Natural killer cell (primary cell): ENCODE measurements at regions not wholly inside any gene's neighbourhood (a gene's known extent, or its start where the extent isn't known, plus 50 kb on each side); places are given as distances from the start of the nearest gene placed in this dataset.

Experiments
- ATAC-seq, 3 donors: fragments of 150-1000 bp in 2 of 3; fragments of 200-7000 bp in 1 of 3; cut with Tn5 transposase; 1 replicate in 1 of 3; 2 replicates in 2 of 3; pipeline ENCODE4 v1.10.0; 2021; ENCODE audit warnings: mild to moderate bottlenecking in 2 of 3, moderate library complexity in 2 of 3
- DNase-seq, 2 donors: peaks; one replicate each; pipeline versions ENCODE4 v3.0.0 to v3.0.0-alpha.2; 2013 to 2021; ENCODE audit warnings: mixed read lengths in 1 of 2
- H3K27ac ChIP-seq: one replicate; pipeline ENCODE4 v1.5.1; 2013; ENCODE audit warnings: mild to moderate bottlenecking, low read length
- H3K27me3 ChIP-seq: one replicate; pipeline ENCODE4 v1.6.1; 2013; ENCODE audit warnings: low read length; ENCODE audit not compliant: control insufficient read depth, insufficient read depth
- H3K36me3 ChIP-seq: one replicate; pipeline ENCODE4 v1.6.1; 2013; ENCODE audit warnings: low read length; ENCODE audit not compliant: control insufficient read depth, insufficient read depth
- H3K4me1 ChIP-seq: one replicate; pipeline ENCODE4 v1.6.1; 2013; ENCODE audit warnings: low read length; ENCODE audit not compliant: control insufficient read depth, insufficient read depth
- H3K4me3 ChIP-seq: one replicate; pipeline ENCODE4 v1.5.1; 2013; ENCODE audit warnings: low read length
- H3K9me3 ChIP-seq: one replicate; pipeline ENCODE4 v1.6.1; 2013; ENCODE audit warnings: low read length; ENCODE audit not compliant: control insufficient read depth, insufficient read depth
- H3K27ac Mint-ChIP-seq, 2 donors: one replicate each; pipeline ENCODE4 v1.8.0; 2022; ENCODE audit warnings: mild to moderate bottlenecking in 2 of 2, mixed read lengths in 2 of 2, moderate library complexity in 1 of 2
- H3K27me3 Mint-ChIP-seq, 2 donors: one replicate each; pipeline ENCODE4 v1.8.0; 2022; ENCODE audit warnings: low read depth in 2 of 2, mixed read lengths in 2 of 2
- H3K36me3 Mint-ChIP-seq: one replicate; pipeline ENCODE4 v1.8.0; 2022; ENCODE audit warnings: mixed read lengths
- H3K4me1 Mint-ChIP-seq, 2 donors: one replicate each; pipeline ENCODE4 v1.8.0; 2022; ENCODE audit warnings: mixed read lengths in 2 of 2
- H3K4me3 Mint-ChIP-seq: one replicate; pipeline ENCODE4 v1.8.0; 2022; ENCODE audit warnings: mild to moderate bottlenecking, moderate library complexity, mixed read lengths
- H3K9me3 Mint-ChIP-seq, 2 donors: one replicate each; pipeline ENCODE4 v1.8.0; 2022; ENCODE audit warnings: mixed read lengths in 2 of 2
- CTCF ChIP-seq: fragments of 200-600 bp; IDR thresholded peaks from one replicate; pipeline ENCODE4 v1.8.0; 2022; ENCODE audit warnings: antibody characterized with exemption
- WGBS: methylation state at CpG from one replicate; pipeline ENCODE4 v1.1.7; 2013; ENCODE audit warnings: missing lambda C conversion rate; ENCODE audit not compliant: insufficient coverage; 5-methylcytosine and 5-hydroxymethylcytosine counted together
- intact Hi-C: fragments of 100-400 bp; cut with micrococcal nuclease; formaldehyde crosslinking; loops from one replicate; pipeline ENCODE4 v1.14.2; 2022

- WGBS, result 92% methylated on average over 5 of the region's 7 CpGs
- H3K4me3 Mint-ChIP-seq, result no peak overlapping the region
Measured at GRCh38 chr2:145652571-145653545, 1132.9 kb upstream of the ZEB2 start.

GRCh38 chr2:145652036-145652435 is 1132.1 kb upstream of the ZEB2 start:
- Histone ChIP-seq H3K27me3 (no peaks in the 10 kb centered on the region), H3K9me3 (no peaks in the 10 kb centered on the region), H3K4me3 (no peak overlapping the region), H3K27ac (no peak overlapping the region), H3K36me3 (no peaks in the 10 kb centered on the region), H3K4me1 (no peaks in the 10 kb centered on the region)
- TF ChIP-seq CTCF, result no peak
- no peaks in the 10 kb centered on the region for H3K36me3 Mint-ChIP-seq
- ATAC-seq (no peak), DNase-seq (no peak)
- no peaks in the 10 kb centered on the region for H3K27me3 Mint-ChIP-seq
- H3K9me3 Mint-ChIP-seq, result no peaks in the 10 kb centered on the region
- H3K27ac Mint-ChIP-seq, result no peak overlapping the region
- H3K4me1 Mint-ChIP-seq, result no peaks in the 10 kb centered on the region
- intact Hi-C loops, result no loop called here
- WGBS, result no CpG with 5 or more reads among the region's 2 CpGs
- H3K4me3 Mint-ChIP-seq, result no peak overlapping the region

More at GRCh38 chr2:145652571-145653545, 1132.9 kb upstream of the ZEB2 start:
- Mint-ChIP-seq H3K36me3 (no peaks in the 10 kb centered on the region), H3K4me1 (no peaks in the 10 kb centered on the region), H3K27ac (no peak overlapping the region), H3K9me3 (no peaks in the 10 kb centered on the region), H3K27me3 (no peaks in the 10 kb centered on the region)
- DNase-seq (no peak), ATAC-seq (no peak)
- intact Hi-C loops, result no loop called here
- H3K4me3 ChIP-seq, result no peak overlapping the region
- no peaks in the 10 kb centered on the region for H3K4me1 ChIP-seq
- H3K27me3 ChIP-seq, result no peaks in the 10 kb centered on the region
- TF ChIP-seq CTCF, result no peak
- H3K27ac ChIP-seq, result no peak overlapping the region
- H3K9me3 ChIP-seq, result no peaks in the 10 kb centered on the region
- H3K36me3 ChIP-seq, result no peaks in the 10 kb centered on the region

GRCh38 chr2:145650226-145650625 is 1130.3 kb upstream of the ZEB2 start:
- no peak overlapping the region for H3K27ac Mint-ChIP-seq
- intact Hi-C loops, result no loop called here

More at GRCh38 chr2:145650226-145650625, 1130.3 kb upstream of the ZEB2 start:
- no peak for ATAC-seq
- H3K9me3 Mint-ChIP-seq, result no peaks in the 10 kb centered on the region
- no peaks in the 10 kb centered on the region for H3K27me3 Mint-ChIP-seq
- Histone ChIP-seq H3K4me3 (no peak overlapping the region), H3K27me3 (no peaks in the 10 kb centered on the region), H3K4me1 (no peaks in the 10 kb centered on the region), H3K27ac (no peak overlapping the region), H3K9me3 (no peaks in the 10 kb centered on the region), H3K36me3 (no peaks in the 10 kb centered on the region)
- H3K36me3 Mint-ChIP-seq, result no peaks in the 10 kb centered on the region
- no peak for TF ChIP-seq CTCF
- no peak for DNase-seq
- no peak overlapping the region for H3K4me3 Mint-ChIP-seq
- H3K4me1 Mint-ChIP-seq, result no peaks in the 10 kb centered on the region
